Hematopoietic multipotent progenitor cell treated with erythropoietin and hydrocortisone succinate and interleukin-3 and kit ligand, for 17 days (in vitro differentiated cells): ENCODE measurements at regions not wholly inside any gene's neighbourhood (a gene's known extent, or its start where the extent isn't known, plus 50 kb on each side); places are given as distances from the start of the nearest gene placed in this dataset.

Experiments used
- DNase-seq: peaks from one replicate; pipeline ENCODE4 v3.0.0-alpha.2; 2015; ENCODE audit warnings: low spot score

- no peak for DNase-seq
Observed at GRCh38 chr2:204486805-204487204, 58.5 kb upstream of the PARD3B start.

DNA sequence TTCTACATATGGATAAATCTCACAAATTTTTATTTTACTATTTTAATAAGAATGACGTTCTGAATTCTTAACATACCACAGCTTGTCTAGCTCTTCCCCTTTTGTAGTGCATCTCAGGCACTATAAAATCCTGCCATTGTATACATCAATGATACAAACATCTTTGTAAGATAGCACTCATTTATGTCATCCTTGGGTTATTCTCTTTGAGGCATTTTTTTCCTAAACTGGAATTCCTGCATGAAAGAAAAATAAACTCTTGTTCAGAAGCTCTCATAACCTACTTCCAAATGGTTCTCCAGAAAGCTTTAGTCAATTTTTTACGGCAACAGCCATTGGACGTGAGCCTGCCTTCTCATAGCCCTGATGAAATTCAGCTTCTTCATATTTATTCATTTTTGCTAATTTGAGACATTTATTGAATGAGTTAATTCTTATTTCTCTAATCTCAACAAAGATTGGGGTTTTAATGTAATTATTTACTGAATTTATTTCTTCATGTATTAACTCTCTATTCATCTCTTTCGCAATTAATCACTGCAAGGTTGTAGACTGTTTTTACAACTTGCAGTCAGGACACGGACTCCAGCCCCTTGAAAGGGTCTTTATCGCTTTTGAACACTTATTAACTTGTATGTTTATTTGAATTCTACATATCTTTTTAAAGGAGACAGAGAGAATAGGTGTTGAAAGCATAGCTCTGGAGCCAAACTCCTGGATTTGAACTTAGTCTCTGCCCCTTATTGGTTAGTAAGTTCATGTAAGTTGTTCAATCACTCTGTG, 57.6 kb upstream of the PARD3B start:
- no peak for DNase-seq

- no peak for DNase-seq
Observed at GRCh38 chr2:204491528-204491927, 53.7 kb upstream of the PARD3B start.

DNA sequence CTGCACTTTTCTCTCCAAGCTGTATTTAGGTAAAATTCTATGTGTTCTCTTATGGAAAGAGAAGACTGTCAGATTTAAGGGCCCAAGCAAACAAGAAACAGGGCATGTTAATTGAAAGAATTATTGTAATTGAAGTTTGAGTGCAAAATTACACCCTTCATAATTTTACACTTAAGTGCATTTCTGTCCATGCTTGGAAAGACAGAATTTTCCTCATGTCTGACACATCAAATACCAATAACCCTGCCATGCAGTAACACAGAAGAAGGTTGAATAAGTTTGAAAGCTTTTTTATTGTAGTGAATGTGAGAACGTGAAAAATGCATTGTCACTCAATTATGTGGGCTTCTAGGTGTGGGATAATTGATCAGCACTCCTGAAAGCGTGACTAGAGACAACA, 52.9 kb upstream of the PARD3B start:
- DNase-seq: no peak

- DNase-seq: no peak
Observed at GRCh38 chr2:204494681-204495080, 50.6 kb upstream of the PARD3B start.

GRCh38 chr2:204495381-204495780, 49.9 kb upstream of the PARD3B start:
- DNase-seq: no peak
